Keratinocyte (primary cell): ENCODE measurements at regions not wholly inside any gene's neighbourhood (a gene's known extent, or its start where the extent isn't known, plus 50 kb on each side); places are given as distances from the start of the nearest gene placed in this dataset.

Experiments
- DNase-seq: peaks from one replicate; pipeline ENCODE4 v3.0.0-alpha.2; 2011; ENCODE audit warnings: low read depth, missing footprints, low spot score
- FAIRE-seq: peaks from 2 replicates; lab custom pipeline; 2011; peaks lifted over from hg19 to GRCh38; lab: Jason Lieb, UNC
- H2AFZ ChIP-seq: 2 replicates; pipeline ENCODE4 v1.6.0; 2012; ENCODE audit warnings: low read length, control low read depth, inconsistent platforms; ENCODE audit not compliant: control insufficient read depth
- H3K27ac ChIP-seq: 2 replicates; pipeline ENCODE4 v1.5.1; 2011; ENCODE audit warnings: low read length; ENCODE audit not compliant: control insufficient read depth, insufficient read depth
- H3K27me3 ChIP-seq: 3 replicates; pipeline ENCODE4 v1.6.0; 2011; ENCODE audit warnings: low read length; ENCODE audit not compliant: control insufficient read depth, insufficient read depth; ENCODE audit errors: extremely low read depth
- H3K36me3 ChIP-seq, 2 experiments: 2 replicates in 1 of 2; 3 replicates in 1 of 2; pipeline ENCODE4 v1.5.1; 2011; ENCODE audit warnings: low read length in 2 of 2, mild to moderate bottlenecking in 1 of 2; ENCODE audit not compliant: control insufficient read depth in 2 of 2, insufficient read depth in 2 of 2; ENCODE audit errors: extremely low read depth in 1 of 2
- H3K4me1 ChIP-seq: 3 replicates; pipeline ENCODE4 v1.5.1; 2011; ENCODE audit warnings: low read length; ENCODE audit not compliant: control insufficient read depth, insufficient read depth; ENCODE audit errors: extremely low read depth
- H3K4me2 ChIP-seq: 3 replicates; pipeline ENCODE4 v1.6.0; 2011; ENCODE audit warnings: low read depth, low read length; ENCODE audit not compliant: control insufficient read depth, insufficient read depth; ENCODE audit errors: extremely low read depth
- H3K4me3 ChIP-seq, 3 experiments: fragments of 200-600 bp in 1 of 3; sonication (generic) in 1 of 3; 2 replicates in 2 of 3; 3 replicates in 1 of 3; pipeline ENCODE4 v1.5.1; 2011 to 2016; ENCODE audit warnings: low read length in 3 of 3, mild to moderate bottlenecking in 3 of 3, control low read depth in 2 of 3, inconsistent platforms in 1 of 3, low read depth in 1 of 3, mixed read lengths in 1 of 3, mixed run types in 1 of 3, moderate library complexity in 1 of 3; ENCODE audit not compliant: control insufficient read depth in 2 of 3, insufficient read depth in 2 of 3; ENCODE audit errors: extremely low read depth in 1 of 3
- H3K79me2 ChIP-seq: 2 replicates; pipeline ENCODE4 v1.6.0; 2012; ENCODE audit warnings: low read length; ENCODE audit not compliant: control insufficient read depth, insufficient read depth
- H3K9ac ChIP-seq: 3 replicates; pipeline ENCODE4 v1.6.0; 2011; ENCODE audit warnings: low read length; ENCODE audit not compliant: control insufficient read depth, insufficient read depth; ENCODE audit errors: extremely low read depth
- H3K9me1 ChIP-seq: 3 replicates; pipeline ENCODE4 v1.6.0; 2011; ENCODE audit warnings: low read length; ENCODE audit not compliant: control insufficient read depth, insufficient read depth; ENCODE audit errors: extremely low read depth
- H3K9me3 ChIP-seq: 2 replicates; pipeline ENCODE4 v1.5.1; 2012; ENCODE audit warnings: low read depth, low read length; ENCODE audit not compliant: control insufficient read depth
- H4K20me1 ChIP-seq: 3 replicates; pipeline ENCODE4 v1.6.0; 2011; ENCODE audit warnings: low read length; ENCODE audit not compliant: control insufficient read depth, insufficient read depth; ENCODE audit errors: extremely low read depth
- EZH2 ChIP-seq: IDR thresholded peaks from one replicate; pipeline ENCODE4 v1.6.1; 2012; ENCODE audit warnings: inconsistent platforms, mild to moderate bottlenecking, low read length, moderate library complexity
- dilution Hi-C: fragments of 300-500 bp; cut with MboI; formaldehyde crosslinking; loops from one replicate; pipeline ENCODE4 v1.7.0; 2020; ENCODE audit warnings: low sequenced_read_pairs; ENCODE audit not compliant: extremely low pct_ligation_motif_present
- TF ChIP-seq, protein P1 (sequence below), 3 experiments: IDR thresholded peaks in 1 of 3; conservative IDR thresholded peaks in 1 of 3; optimal IDR thresholded peaks in 1 of 3; 2 replicates in 2 of 3; 3 replicates in 1 of 3; pipeline versions ENCODE3 to v1.5.1; 2011; ENCODE audit warnings: low read length in 3 of 3, mild to moderate bottlenecking in 3 of 3, moderate library complexity in 2 of 3, control low read depth in 1 of 3, inconsistent platforms in 1 of 3; ENCODE audit not compliant: insufficient read depth in 2 of 3; ENCODE audit errors: extremely low read depth in 1 of 3

DNA sequence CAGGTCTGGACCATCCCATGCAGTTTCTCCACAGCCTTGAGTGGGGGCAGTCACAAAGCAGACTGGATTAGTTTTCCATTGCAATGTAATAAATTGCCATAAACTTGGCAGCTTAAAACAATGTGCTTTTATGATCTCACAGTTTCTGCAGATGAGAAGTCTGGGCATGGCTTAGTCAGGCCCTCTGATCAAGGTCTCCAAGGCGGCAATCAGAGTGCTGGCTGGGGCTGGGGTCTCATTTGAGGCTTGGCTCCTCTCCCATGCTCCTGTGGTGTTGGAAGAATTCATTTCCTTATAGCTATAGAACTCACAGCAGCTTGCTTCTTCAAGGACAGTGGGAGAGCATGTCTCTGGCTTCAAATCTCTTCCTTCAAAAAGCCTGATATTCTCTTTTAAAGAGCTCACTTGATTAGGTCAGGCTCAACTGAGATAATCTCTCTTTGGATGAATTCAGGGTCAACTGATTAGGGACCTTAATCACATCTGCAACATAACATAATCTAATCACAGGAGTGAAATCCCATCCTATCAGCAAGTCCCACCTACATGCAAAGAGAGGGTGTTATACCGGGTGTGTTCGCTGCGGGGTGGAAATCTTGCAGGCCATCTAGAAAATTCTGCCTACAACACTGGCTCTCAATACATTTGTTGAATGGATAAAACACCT is 77.4 kb upstream of the SULF2 start:
- Histone ChIP-seq H3K4me2 (no peak overlapping the region), H3K9me3 (no peaks in the 10 kb centered on the region), H2AFZ (no peak overlapping the region), H3K9me1 (no peaks in the 10 kb centered on the region), H3K79me2 (no peaks in the 10 kb centered on the region), H3K27me3 (no peaks in the 10 kb centered on the region), H3K4me3 (no peak overlapping the region), H3K27ac (no peak overlapping the region), H3K36me3 (no peaks in the 10 kb centered on the region), H3K4me1 (no peaks in the 10 kb centered on the region), H4K20me1 (no peaks in the 10 kb centered on the region), H3K9ac (no peak overlapping the region)
- FAIRE-seq: no peak
- TF ChIP-seq, protein P1, sequence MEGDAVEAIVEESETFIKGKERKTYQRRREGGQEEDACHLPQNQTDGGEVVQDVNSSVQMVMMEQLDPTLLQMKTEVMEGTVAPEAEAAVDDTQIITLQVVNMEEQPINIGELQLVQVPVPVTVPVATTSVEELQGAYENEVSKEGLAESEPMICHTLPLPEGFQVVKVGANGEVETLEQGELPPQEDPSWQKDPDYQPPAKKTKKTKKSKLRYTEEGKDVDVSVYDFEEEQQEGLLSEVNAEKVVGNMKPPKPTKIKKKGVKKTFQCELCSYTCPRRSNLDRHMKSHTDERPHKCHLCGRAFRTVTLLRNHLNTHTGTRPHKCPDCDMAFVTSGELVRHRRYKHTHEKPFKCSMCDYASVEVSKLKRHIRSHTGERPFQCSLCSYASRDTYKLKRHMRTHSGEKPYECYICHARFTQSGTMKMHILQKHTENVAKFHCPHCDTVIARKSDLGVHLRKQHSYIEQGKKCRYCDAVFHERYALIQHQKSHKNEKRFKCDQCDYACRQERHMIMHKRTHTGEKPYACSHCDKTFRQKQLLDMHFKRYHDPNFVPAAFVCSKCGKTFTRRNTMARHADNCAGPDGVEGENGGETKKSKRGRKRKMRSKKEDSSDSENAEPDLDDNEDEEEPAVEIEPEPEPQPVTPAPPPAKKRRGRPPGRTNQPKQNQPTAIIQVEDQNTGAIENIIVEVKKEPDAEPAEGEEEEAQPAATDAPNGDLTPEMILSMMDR (optimal IDR thresholded peaks at IDR 0.05 in 1 of 3, IDR thresholded peaks at IDR 0.05 in 1 of 3, conservative IDR thresholded peaks at IDR 0.05 in 1 of 3; ENCODE audit: extremely low read depth in 1 of 3, insufficient read depth in 2 of 3, low read length in 3 of 3): no peak
- TF ChIP-seq EZH2: no peak
- dilution Hi-C loops: no loop called here
- no peak for DNase-seq

DNA sequence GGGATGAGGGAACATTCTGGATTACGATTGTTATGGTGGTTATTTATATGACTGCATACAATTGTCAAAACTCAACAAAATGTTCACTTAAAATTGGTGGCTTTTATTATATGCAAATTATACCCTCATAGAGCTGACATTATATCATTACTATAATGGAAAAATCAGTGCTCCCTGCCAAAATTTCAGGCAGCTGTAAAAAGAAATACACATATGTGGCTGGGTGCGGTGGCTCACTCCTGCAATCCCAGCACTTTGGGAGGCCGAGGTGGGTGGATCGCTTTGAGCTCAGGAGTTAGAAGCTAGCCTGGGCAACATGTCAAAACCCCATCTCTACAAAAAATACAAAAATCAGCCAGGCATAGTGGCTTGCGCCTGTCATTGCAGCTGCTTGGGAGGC is 75.8 kb upstream of the SULF2 start:
- DNase-seq: no peak
- Histone ChIP-seq H3K9ac (no peak overlapping the region), H3K27ac (no peak overlapping the region), H3K27me3 (no peaks in the 10 kb centered on the region), H3K4me3 (no peak overlapping the region), H2AFZ (no peak overlapping the region), H3K9me3 (no peaks in the 10 kb centered on the region), H4K20me1 (no peaks in the 10 kb centered on the region), H3K79me2 (no peaks in the 10 kb centered on the region), H3K4me1 (no peaks in the 10 kb centered on the region), H3K36me3 (no peaks in the 10 kb centered on the region), H3K4me2 (no peak overlapping the region), H3K9me1 (no peaks in the 10 kb centered on the region)
- no peak for FAIRE-seq
- dilution Hi-C loops: no loop called here
- TF ChIP-seq EZH2: no peak
- TF ChIP-seq, protein P1 (optimal IDR thresholded peaks at IDR 0.05 in 1 of 3, IDR thresholded peaks at IDR 0.05 in 1 of 3, conservative IDR thresholded peaks at IDR 0.05 in 1 of 3; ENCODE audit: extremely low read depth in 1 of 3, insufficient read depth in 2 of 3, low read length in 3 of 3): no peak
